ENCODE measurements at regions not wholly inside any gene's neighbourhood (a gene's known extent, or its start where the extent isn't known, plus 50 kb on each side); places are given as distances from the start of the nearest gene placed in this dataset.
"Not testable (repeated sequence)": the region's sequence is repeated elsewhere in the genome, so short reads cannot be mapped to it uniquely, and the experiment has no call there.

GRCh38 chr5:69001627-69002026, 92.2 kb upstream of the SLC30A5 start:
- no peak for DNase-seq

GRCh38 chr5:69004127-69004526, 89.7 kb upstream of the SLC30A5 start:
- TF ChIP-seq POLR2A (IDR thresholded peaks at IDR 0.05; ENCODE audit: low read length) (no peak), GATA1 (IDR thresholded peaks at IDR 0.05; ENCODE audit: low read depth, low read length) (no peak)
- no peak for DNase-seq

More at GRCh38 chr5:69001627-69002026, 92.2 kb upstream of the SLC30A5 start:
- TF ChIP-seq GATA1 (IDR thresholded peaks at IDR 0.05; ENCODE audit: low read depth, low read length) (no peak), POLR2A (IDR thresholded peaks at IDR 0.05; ENCODE audit: low read length) (no peak)

- TF ChIP-seq POLR2A (IDR thresholded peaks at IDR 0.05; ENCODE audit: low read length) (no peak), GATA1 (IDR thresholded peaks at IDR 0.05; ENCODE audit: low read depth, low read length) (no peak)
- no peak for DNase-seq
Measured at GRCh38 chr5:69004676-69005075, 89.1 kb upstream of the SLC30A5 start.

- DNase-seq = no peak
Measured at GRCh38 chr5:69006030-69006429, 87.8 kb upstream of the SLC30A5 start.

GRCh38 chr5:69007163-69007562, 86.7 kb upstream of the SLC30A5 start:
- TF ChIP-seq GATA1 (IDR thresholded peaks at IDR 0.05; ENCODE audit: low read depth, low read length) = no peak
- no peak for DNase-seq

More at GRCh38 chr5:69006030-69006429, 87.8 kb upstream of the SLC30A5 start:
- no peak for TF ChIP-seq GATA1 (IDR thresholded peaks at IDR 0.05; ENCODE audit: low read depth, low read length)
- no peak for TF ChIP-seq POLR2A (IDR thresholded peaks at IDR 0.05; ENCODE audit: low read length)

- no peak for TF ChIP-seq GATA1 (IDR thresholded peaks at IDR 0.05; ENCODE audit: low read depth, low read length)
- TF ChIP-seq POLR2A (IDR thresholded peaks at IDR 0.05; ENCODE audit: low read length) = no peak
- peak; percentile 45 to 74 for DNase-seq
Measured at GRCh38 chr5:69007726-69008368, 86.0 kb upstream of the SLC30A5 start.

GRCh38 chr5:69010476-69010875, 83.3 kb upstream of the SLC30A5 start:
- TF ChIP-seq POLR2A (IDR thresholded peaks at IDR 0.05; ENCODE audit: low read length) (no peak), GATA1 (IDR thresholded peaks at IDR 0.05; ENCODE audit: low read depth, low read length) (no peak)
- DNase-seq = no peak

- no peak for TF ChIP-seq POLR2A (IDR thresholded peaks at IDR 0.05; ENCODE audit: low read length)
- TF ChIP-seq GATA1 (IDR thresholded peaks at IDR 0.05; ENCODE audit: low read depth, low read length) = no peak
- no peak for DNase-seq
Measured at GRCh38 chr5:69011910-69012309, 81.9 kb upstream of the SLC30A5 start.

GRCh38 chr5:69013481-69013880, 80.3 kb upstream of the SLC30A5 start:
- no peak for TF ChIP-seq GATA1 (IDR thresholded peaks at IDR 0.05; ENCODE audit: low read depth, low read length)
- no peak for TF ChIP-seq POLR2A (IDR thresholded peaks at IDR 0.05; ENCODE audit: low read length)
- no peak for DNase-seq

GRCh38 chr5:69014007-69014406, 79.8 kb upstream of the SLC30A5 start:
- DNase-seq = not testable (repeated sequence)

- no peak for DNase-seq
- no peak for TF ChIP-seq GATA1 (IDR thresholded peaks at IDR 0.05; ENCODE audit: low read depth, low read length)
- TF ChIP-seq POLR2A (IDR thresholded peaks at IDR 0.05; ENCODE audit: low read length) = no peak
Measured at GRCh38 chr5:69019668-69020375, 74.0 kb upstream of the SLC30A5 start.

- DNase-seq = peak; percentile 77 to 80
- TF ChIP-seq GATA1 (IDR thresholded peaks at IDR 0.05; ENCODE audit: low read depth, low read length) = no peak
- TF ChIP-seq POLR2A (IDR thresholded peaks at IDR 0.05; ENCODE audit: low read length) = no peak
Measured at GRCh38 chr5:69024241-69024651, 69.6 kb upstream of the SLC30A5 start.

- DNase-seq = no peak
- no peak for TF ChIP-seq POLR2A (IDR thresholded peaks at IDR 0.05; ENCODE audit: low read length)
Measured at GRCh38 chr5:69029292-69029691, 64.5 kb upstream of the SLC30A5 start.

- no peak for DNase-seq
- TF ChIP-seq GATA1 (IDR thresholded peaks at IDR 0.05; ENCODE audit: low read depth, low read length) (no peak), POLR2A (IDR thresholded peaks at IDR 0.05; ENCODE audit: low read length) (no peak)
Measured at GRCh38 chr5:69030358-69031062, 63.3 kb upstream of the SLC30A5 start.

- no peak for TF ChIP-seq GATA1 (IDR thresholded peaks at IDR 0.05; ENCODE audit: low read depth, low read length)
- TF ChIP-seq POLR2A (IDR thresholded peaks at IDR 0.05; ENCODE audit: low read length) = no peak
- DNase-seq = peak; percentile 10 to 20
Measured at GRCh38 chr5:69032009-69032408, 61.8 kb upstream of the SLC30A5 start.
